Umbilical cord (tissue), 1 donor: ENCODE measurements at regions not wholly inside any gene's neighbourhood (a gene's known extent, or its start where the extent isn't known, plus 50 kb on each side); places are given as distances from the start of the nearest gene placed in this dataset.
A peak's percentile ranks its signal among the peaks of the same experiment; 100 is the strongest.

Source experiments
- DNase-seq: peaks from one replicate; pipeline ENCODE4 v3.0.0-alpha.2; 2015; ENCODE audit warnings: low spot score

- DNase-seq = no peak
Observed at GRCh38 chr2:11044201-11044600, 111.1 kb upstream of the SLC66A3 start.

GRCh38 chr2:11045294-11045693 is 110.0 kb upstream of the SLC66A3 start:
- DNase-seq = no peak

- DNase-seq = no peak
Observed at GRCh38 chr2:11048335-11049008, 106.8 kb upstream of the SLC66A3 start.

GRCh38 chr2:11050565-11050964 is 104.7 kb upstream of the SLC66A3 start:
- DNase-seq = no peak

- DNase-seq = no peak
Observed at GRCh38 chr2:11051280-11051679, 104.0 kb upstream of the SLC66A3 start.

- peak; percentile 62 for DNase-seq
Observed at GRCh38 chr2:11053546-11053945, 101.7 kb upstream of the SLC66A3 start.

GRCh38 chr2:11054783-11055678 is 100.2 kb upstream of the SLC66A3 start:
- DNase-seq = no peak

- DNase-seq = no peak
Observed at GRCh38 chr2:11055679-11056215, 99.5 kb upstream of the SLC66A3 start.

GRCh38 chr2:11056614-11057013 is 98.7 kb upstream of the SLC66A3 start:
- peak; percentile 96 for DNase-seq

GRCh38 chr2:11057031-11057430 is 98.2 kb upstream of the SLC66A3 start:
- no peak for DNase-seq

- no peak for DNase-seq
Observed at GRCh38 chr2:11058129-11058528, 97.1 kb upstream of the SLC66A3 start.

- no peak for DNase-seq
Observed at GRCh38 chr2:11060376-11061169, 94.7 kb upstream of the SLC66A3 start.

- DNase-seq = no peak
Observed at GRCh38 chr2:11065833-11066485, 89.3 kb upstream of the SLC66A3 start.

GRCh38 chr2:11067221-11068078 is 87.8 kb upstream of the SLC66A3 start:
- no peak for DNase-seq

GRCh38 chr2:11068079-11068741 is 87.1 kb upstream of the SLC66A3 start:
- no peak for DNase-seq

- DNase-seq = no peak
Observed at GRCh38 chr2:11068856-11069526, 86.3 kb upstream of the SLC66A3 start.

GRCh38 chr2:11069566-11070185 is 85.6 kb upstream of the SLC66A3 start:
- DNase-seq = no peak

- no peak for DNase-seq
Observed at GRCh38 chr2:11071211-11071610, 84.1 kb upstream of the SLC66A3 start.

GRCh38 chr2:11071939-11072338 is 83.3 kb upstream of the SLC66A3 start:
- no peak for DNase-seq
